PC-3 (cell line): ENCODE measurements at regions not wholly inside any gene's neighbourhood (a gene's known extent, or its start where the extent isn't known, plus 50 kb on each side); places are given as distances from the start of the nearest gene placed in this dataset.

Experiments
- ATAC-seq: fragments of 200-7000 bp; cut with Tn5 transposase; 2 replicates; pipeline ENCODE4 v1.9.1; 2020; ENCODE audit warnings: mild to moderate bottlenecking, moderate library complexity
- BruUV-seq: library from RNA; stranded (reverse); fragments of 400-500 nt; replicated peaks from 2 replicates; lab custom pipeline; 2021; lab: Mats Ljungman, UMichigan
- CTCF ChIA-PET: fragments of 300-600 bp; sonication (Branson Sonifier 250); formaldehyde crosslinking; loops from one replicate; lab custom pipeline; 2022; ENCODE audit warnings: antibody characterized with exemption; lab: Charles Lee
- POLR2A ChIA-PET: fragments of 300-600 bp; sonication (Branson Sonifier 250); formaldehyde crosslinking; loops from one replicate; lab custom pipeline; 2022; ENCODE audit warnings: antibody characterized with exemption; ENCODE audit not compliant: unreplicated experiment; lab: Charles Lee
- DNase-seq: peaks from one replicate; pipeline ENCODE4 v3.0.0-alpha.2; 2015
- H2AFZ ChIP-seq: fragments of 300-600 bp; sonication (generic); 2 replicates; pipeline ENCODE4 v1.6.0; 2016; ENCODE audit warnings: antibody characterized with exemption, low read length
- H3F3A ChIP-seq: fragments of 300-600 bp; sonication (generic); one replicate; pipeline ENCODE4 v1.6.0; 2017; ENCODE audit warnings: antibody characterized with exemption, low read length, control low read depth, mild to moderate bottlenecking; ENCODE audit not compliant: unreplicated experiment
- H3K27ac ChIP-seq: fragments of 300-600 bp; sonication (generic); 2 replicates; pipeline ENCODE4 v1.5.1; 2016; ENCODE audit warnings: mild to moderate bottlenecking, low read length
- H3K27me3 ChIP-seq: fragments of 300-600 bp; sonication (generic); 2 replicates; pipeline ENCODE4 v1.6.1; 2016; ENCODE audit warnings: low read length, mixed read lengths
- H3K36me3 ChIP-seq: fragments of 300-600 bp; sonication (generic); 2 replicates; pipeline ENCODE4 v1.6.1; 2016; ENCODE audit warnings: low read depth, mixed run types, low read length, mixed read lengths
- H3K4me1 ChIP-seq: fragments of 300-600 bp; sonication (generic); 2 replicates; pipeline ENCODE4 v1.5.1; 2016; ENCODE audit warnings: low read length; ENCODE audit not compliant: insufficient read depth
- H3K4me2 ChIP-seq: fragments of 300-600 bp; sonication (generic); 2 replicates; pipeline ENCODE4 v1.6.0; 2016; ENCODE audit warnings: low read length
- H3K4me3 ChIP-seq: fragments of 300-600 bp; sonication (generic); 2 replicates; pipeline ENCODE4 v1.5.1; 2016; ENCODE audit warnings: mild to moderate bottlenecking, low read length, mixed read lengths
- H3K79me2 ChIP-seq: fragments of 300-600 bp; sonication (generic); 2 replicates; pipeline ENCODE4 v1.6.1; 2017; ENCODE audit warnings: low read length, mixed read lengths
- H3K9ac ChIP-seq: fragments of 300-600 bp; sonication (generic); 2 replicates; pipeline ENCODE4 v1.6.0; 2016; ENCODE audit warnings: mild to moderate bottlenecking, low read length
- H3K9me2 ChIP-seq: fragments of 300-600 bp; sonication (generic); replicated peaks from 2 replicates; pipeline ENCODE4 v1.6.1; 2016; ENCODE audit warnings: mixed run types, low read length, mixed read lengths
- H3K9me3 ChIP-seq: fragments of 300-600 bp; sonication (generic); 2 replicates; pipeline ENCODE4 v1.6.1; 2016; ENCODE audit warnings: low read length, mixed read lengths
- H4K20me1 ChIP-seq: fragments of 300-600 bp; sonication (generic); 2 replicates; pipeline ENCODE4 v1.6.1; 2016; ENCODE audit warnings: low read length, mixed read lengths
- EZH2 ChIP-seq: fragments of 300-600 bp; sonication (generic); IDR thresholded peaks from one replicate; pipeline ENCODE4 v1.6.1; 2017; ENCODE audit warnings: antibody characterized with exemption, mild to moderate bottlenecking, low read length; ENCODE audit not compliant: unreplicated experiment
- EZH2phosphoT487 ChIP-seq: fragments of 300-600 bp; sonication (generic); IDR thresholded peaks from 2 replicates; pipeline ENCODE4 v1.6.1; 2018; ENCODE audit warnings: mild to moderate bottlenecking, antibody characterized with exemption, low read length, borderline replicate concordance
- intact Hi-C: fragments of 100-400 bp; cut with micrococcal nuclease; formaldehyde crosslinking; loops from 2 replicates; pipeline ENCODE4 v1.9.0; 2023
- TF ChIP-seq, protein P1 (sequence below): fragments of 300-600 bp; sonication (generic); conservative IDR thresholded peaks from 2 replicates; pipeline ENCODE4 v1.5.1; 2017; ENCODE audit warnings: antibody characterized with exemption, low read depth, mild to moderate bottlenecking, low read length

DNA sequence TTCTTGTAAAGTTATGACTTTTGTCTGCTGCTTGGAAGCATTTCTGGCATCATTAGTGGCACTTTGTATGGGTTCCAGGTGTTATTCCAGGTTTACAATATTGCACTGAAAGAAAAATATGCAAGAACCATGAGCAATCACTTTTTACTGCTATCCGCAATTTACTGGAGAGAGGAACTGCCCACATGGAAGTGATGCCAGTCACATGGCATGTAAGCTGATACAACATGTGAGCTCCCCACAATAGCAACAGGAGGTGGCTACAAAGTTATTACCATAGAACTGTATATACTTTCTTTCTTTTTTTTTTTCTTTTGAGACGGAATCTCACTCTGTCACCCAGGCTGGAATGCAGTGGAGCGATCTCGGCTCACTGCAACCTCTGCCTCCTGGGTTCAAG, 1012.1 kb downstream of the BCL11B start:
- H3K9ac ChIP-seq: no peak overlapping the region
- H3K4me1 ChIP-seq: no peaks in the 10 kb centered on the region
- no peaks in the 10 kb centered on the region for H3K36me3 ChIP-seq
- BruUV-seq: no TSS peak
- no peak overlapping the region for H3K27ac ChIP-seq
- H3K4me2 ChIP-seq: no peak overlapping the region
- H4K20me1 ChIP-seq: no peaks in the 10 kb centered on the region
- H3F3A ChIP-seq: no peaks in the 10 kb centered on the region
- no peaks in the 10 kb centered on the region for H3K9me3 ChIP-seq
- CTCF ChIA-PET: no interaction called here
- no peaks in the 10 kb centered on the region for H3K9me2 ChIP-seq
- no peaks in the 10 kb centered on the region for H3K27me3 ChIP-seq
- no peak overlapping the region for H2AFZ ChIP-seq
- ATAC-seq: no peak
- TF ChIP-seq EZH2phosphoT487: no peak
- TF ChIP-seq EZH2: no peak
- TF ChIP-seq, protein P1, sequence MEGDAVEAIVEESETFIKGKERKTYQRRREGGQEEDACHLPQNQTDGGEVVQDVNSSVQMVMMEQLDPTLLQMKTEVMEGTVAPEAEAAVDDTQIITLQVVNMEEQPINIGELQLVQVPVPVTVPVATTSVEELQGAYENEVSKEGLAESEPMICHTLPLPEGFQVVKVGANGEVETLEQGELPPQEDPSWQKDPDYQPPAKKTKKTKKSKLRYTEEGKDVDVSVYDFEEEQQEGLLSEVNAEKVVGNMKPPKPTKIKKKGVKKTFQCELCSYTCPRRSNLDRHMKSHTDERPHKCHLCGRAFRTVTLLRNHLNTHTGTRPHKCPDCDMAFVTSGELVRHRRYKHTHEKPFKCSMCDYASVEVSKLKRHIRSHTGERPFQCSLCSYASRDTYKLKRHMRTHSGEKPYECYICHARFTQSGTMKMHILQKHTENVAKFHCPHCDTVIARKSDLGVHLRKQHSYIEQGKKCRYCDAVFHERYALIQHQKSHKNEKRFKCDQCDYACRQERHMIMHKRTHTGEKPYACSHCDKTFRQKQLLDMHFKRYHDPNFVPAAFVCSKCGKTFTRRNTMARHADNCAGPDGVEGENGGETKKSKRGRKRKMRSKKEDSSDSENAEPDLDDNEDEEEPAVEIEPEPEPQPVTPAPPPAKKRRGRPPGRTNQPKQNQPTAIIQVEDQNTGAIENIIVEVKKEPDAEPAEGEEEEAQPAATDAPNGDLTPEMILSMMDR: no peak
- no peaks in the 10 kb centered on the region for H3K79me2 ChIP-seq
- intact Hi-C loops: no loop called here
- DNase-seq: peak; percentile 18
- no peak overlapping the region for H3K4me3 ChIP-seq
- POLR2A ChIA-PET: no interaction called here

DNA sequence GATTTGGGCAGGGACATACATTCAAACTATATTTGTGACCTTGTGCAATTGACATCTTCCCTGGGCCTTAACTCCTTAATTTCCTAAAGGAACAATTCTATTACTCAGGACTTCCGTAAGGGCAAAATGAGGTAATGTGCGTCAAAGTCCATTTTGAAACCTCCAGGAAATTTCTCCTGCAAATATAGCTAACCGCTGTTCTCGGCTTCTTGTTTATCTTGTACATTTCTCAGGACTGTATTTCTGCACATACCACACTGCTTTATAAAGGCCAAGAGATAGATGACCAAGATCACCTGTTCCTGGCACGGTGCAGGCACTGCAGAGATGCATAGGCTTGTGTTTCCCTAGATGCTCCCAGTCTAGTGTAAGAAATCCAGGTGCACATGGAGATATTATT, 1009.4 kb downstream of the BCL11B start:
- BruUV-seq: no TSS peak
- Histone ChIP-seq H3K27ac (no peak overlapping the region), H3K27me3 (no peaks in the 10 kb centered on the region), H3F3A (no peaks in the 10 kb centered on the region), H3K9me2 (no peaks in the 10 kb centered on the region), H3K4me1 (no peaks in the 10 kb centered on the region), H2AFZ (no peak overlapping the region), H3K9me3 (no peaks in the 10 kb centered on the region), H4K20me1 (no peaks in the 10 kb centered on the region), H3K9ac (no peak overlapping the region), H3K4me2 (no peak overlapping the region), H3K79me2 (no peaks in the 10 kb centered on the region), H3K36me3 (no peaks in the 10 kb centered on the region), H3K4me3 (no peak overlapping the region)
- TF ChIP-seq, protein P1: no peak
- no peak for TF ChIP-seq EZH2phosphoT487
- no peak for TF ChIP-seq EZH2
- ChIA-PET POLR2A (no interaction called here), CTCF (no interaction called here)
- intact Hi-C loops: no loop called here
- DNase-seq (no peak), ATAC-seq (no peak)

GRCh38 chr14:98269533-98269932, 1002.5 kb downstream of the BCL11B start:
- Histone ChIP-seq H3K36me3 (no peaks in the 10 kb centered on the region), H3K27ac (no peak overlapping the region), H3K9ac (no peak overlapping the region), H3K4me1 (no peaks in the 10 kb centered on the region), H2AFZ (no peak overlapping the region), H3K4me2 (no peak overlapping the region), H4K20me1 (no peaks in the 10 kb centered on the region), H3K79me2 (no peaks in the 10 kb centered on the region), H3K9me2 (no peaks in the 10 kb centered on the region), H3K9me3 (no peaks in the 10 kb centered on the region), H3K27me3 (no peaks in the 10 kb centered on the region), H3F3A (no peaks in the 10 kb centered on the region), H3K4me3 (no peak overlapping the region)
- intact Hi-C loops: no loop called here
- ATAC-seq (no peak), DNase-seq (no peak)
- no TSS peak for BruUV-seq
- TF ChIP-seq EZH2phosphoT487: no peak
- TF ChIP-seq, protein P1: no peak
- TF ChIP-seq EZH2: no peak
- CTCF ChIA-PET: no interaction called here
- POLR2A ChIA-PET: no interaction called here
